HepG2 (cell line): ENCODE measurements at regions not wholly inside any gene's neighbourhood (a gene's known extent, or its start where the extent isn't known, plus 50 kb on each side); places are given as distances from the start of the nearest gene placed in this dataset.

Source experiments
- ATAC-seq: fragments of 200-7000 bp; cut with Tn5 transposase; 3 replicates; pipeline ENCODE4 v1.9.1; 2020; ENCODE audit warnings: mild to moderate bottlenecking, moderate library complexity
- BruUV-seq: library from RNA; stranded (reverse); fragments of 400-500 nt; replicated peaks from 2 replicates; lab custom pipeline; 2021; lab: Mats Ljungman, UMichigan
- CTCF ChIA-PET: fragments of 300-600 bp; formaldehyde crosslinking; extraction: SDS; loops from one replicate; lab custom pipeline; 2021; ENCODE audit warnings: low total read pairs, inconsistent platforms, low intra/inter-chr PET ratio; lab: Yijun Ruan, JAX
- POLR2A ChIA-PET: fragments of 350-600 bp; sonication (Branson Sonifier 250); formaldehyde crosslinking; loops from one replicate; lab custom pipeline; 2020; ENCODE audit warnings: antibody characterized with exemption, inconsistent platforms; lab: Yijun Ruan, JAX
- DNase-seq: peaks from one replicate; pipeline ENCODE4 v3.0.0-alpha.2; 2015; ENCODE audit warnings: low spot score
- FAIRE-seq: peaks from 3 replicates; lab custom pipeline; 2011; peaks lifted over from hg19 to GRCh38; lab: Jason Lieb, UNC
- H2AFZ ChIP-seq: one replicate; pipeline ENCODE4 v1.6.1; 2011; ENCODE audit warnings: low read length, inconsistent platforms
- H3K27ac ChIP-seq: fragments of 300-600 bp; 3 replicates; pipeline ENCODE4 v1.8.0; 2011; ENCODE audit warnings: mixed run types, mild to moderate bottlenecking, mixed read lengths, low read length, inconsistent platforms; ENCODE audit not compliant: insufficient read depth; ENCODE audit errors: extremely low read length
- H3K27me3 ChIP-seq, 2 experiments: fragments of 200-600 bp in 1 of 2; 2 replicates in 1 of 2; 3 replicates in 1 of 2; pipeline versions ENCODE4 v1.6.0 to v1.8.0; 2011; ENCODE audit warnings: low read length in 2 of 2, mild to moderate bottlenecking in 2 of 2, moderate library complexity in 2 of 2, inconsistent platforms in 1 of 2; ENCODE audit not compliant: insufficient read depth in 2 of 2, control insufficient read depth in 1 of 2
- H3K36me3 ChIP-seq, 2 experiments: fragments of 200-600 bp in 1 of 2; replicated peaks in 1 of 2; 2 replicates in 1 of 2; 3 replicates in 1 of 2; pipeline versions ENCODE4 v1.5.1 to v1.8.0; 2011; ENCODE audit warnings: low read length in 2 of 2, inconsistent platforms in 1 of 2; ENCODE audit not compliant: insufficient read depth in 2 of 2, control insufficient read depth in 1 of 2
- H3K4me1 ChIP-seq: 2 replicates; pipeline ENCODE4 v1.5.1; 2012; ENCODE audit warnings: low read length, inconsistent platforms; ENCODE audit not compliant: insufficient read depth
- H3K4me2 ChIP-seq: 2 replicates; pipeline ENCODE4 v1.6.0; 2011; ENCODE audit warnings: low read depth, low read length, inconsistent platforms
- H3K4me3 ChIP-seq, 3 experiments: fragments of 200-600 bp in 1 of 3; sonication (generic), shearing (Covaris generic) in 1 of 3; replicated peaks in 1 of 3; 2 replicates each; pipeline ENCODE4 v1.5.1; 2011 to 2016; ENCODE audit warnings: low read length in 3 of 3, inconsistent platforms in 2 of 3, low read depth in 2 of 3, mild to moderate bottlenecking in 2 of 3, control low read depth in 1 of 3, mixed read lengths in 1 of 3; ENCODE audit not compliant: insufficient read depth in 1 of 3
- H3K79me2 ChIP-seq: one replicate; pipeline ENCODE4 v1.6.1; 2011; ENCODE audit warnings: low read length, inconsistent platforms; ENCODE audit not compliant: insufficient read depth
- H3K9ac ChIP-seq: 2 replicates; pipeline ENCODE4 v1.6.0; 2011; ENCODE audit warnings: mild to moderate bottlenecking, low read depth, low read length, inconsistent platforms; ENCODE audit not compliant: insufficient read depth
- H3K9me3 ChIP-seq: 2 replicates; pipeline ENCODE4 v1.5.1; 2012; ENCODE audit warnings: mild to moderate bottlenecking, low read length
- H4K20me1 ChIP-seq: 2 replicates; pipeline ENCODE4 v1.6.0; 2011; ENCODE audit warnings: inconsistent platforms, mild to moderate bottlenecking, low read length, moderate library complexity; ENCODE audit not compliant: insufficient read depth
- ADNP ChIP-seq: sonication (generic); formaldehyde crosslinking; IDR thresholded peaks from 2 replicates; pipeline ENCODE4 v1.4.0; 2020; ENCODE audit warnings: missing genetic modification reagents
- ATM ChIP-seq: fragments of 450-650 bp; IDR thresholded peaks from 2 replicates; pipeline ENCODE4 v1.7.1; 2017; ENCODE audit warnings: mild to moderate bottlenecking, borderline replicate concordance
- CERS6 ChIP-seq: sonication (generic); formaldehyde crosslinking; IDR thresholded peaks from 2 replicates; pipeline ENCODE4 v1.5.0; 2020; ENCODE audit warnings: missing genetic modification reagents
- HMGA1 ChIP-seq: sonication (generic); formaldehyde crosslinking; conservative IDR thresholded peaks from 2 replicates; pipeline ENCODE4 v1.4.0; 2020; ENCODE audit warnings: missing genetic modification reagents
- HMGXB3 ChIP-seq: sonication (generic); formaldehyde crosslinking; IDR thresholded peaks from 2 replicates; pipeline ENCODE4 v1.4.0; 2020; ENCODE audit warnings: missing genetic modification reagents, borderline replicate concordance
- IKZF4 ChIP-seq: sonication (generic); formaldehyde crosslinking; IDR thresholded peaks from 2 replicates; pipeline ENCODE4 v1.5.1; 2020; ENCODE audit warnings: borderline replicate concordance, mild to moderate bottlenecking, low read depth, missing genetic modification reagents; ENCODE audit errors: not compliant biosample characterization
- MAFK ChIP-seq, 2 experiments: IDR thresholded peaks in 1 of 2; conservative IDR thresholded peaks in 1 of 2; 2 replicates each; pipeline ENCODE4 v1.6.1; 2011; ENCODE audit warnings: improper control_type of control experiment in 2 of 2, low read length in 2 of 2
- RBFOX2 ChIP-seq: fragments of 200-400 bp; formaldehyde crosslinking; IDR thresholded peaks from 2 replicates; pipeline ENCODE4 v1.6.1; 2017; ENCODE audit warnings: low read depth, mild to moderate bottlenecking, low read length
- RELA ChIP-seq: sonication (generic); formaldehyde crosslinking; IDR thresholded peaks from 2 replicates; pipeline ENCODE4 v1.4.0; 2020; ENCODE audit warnings: missing genetic modification reagents
- SMYD3 ChIP-seq: sonication (generic); formaldehyde crosslinking; IDR thresholded peaks from 2 replicates; pipeline ENCODE4 v1.8.1; 2023; ENCODE audit warnings: mild to moderate bottlenecking, missing genetic modification reagents
- ZBTB39 ChIP-seq: sonication (generic); formaldehyde crosslinking; IDR thresholded peaks from 2 replicates; pipeline ENCODE4 v1.5.0; 2020; ENCODE audit warnings: missing genetic modification reagents
- ZNF20 ChIP-seq: sonication (generic); formaldehyde crosslinking; IDR thresholded peaks from 2 replicates; pipeline ENCODE4 v1.4.0; 2020; ENCODE audit warnings: mild to moderate bottlenecking, moderate library complexity, missing genetic modification reagents
- ZNF260 ChIP-seq: sonication (generic); formaldehyde crosslinking; IDR thresholded peaks from 2 replicates; pipeline ENCODE4 v1.4.0; 2020; ENCODE audit warnings: missing genetic modification reagents, low read depth, mild to moderate bottlenecking, borderline replicate concordance
- ZNF614 ChIP-seq: IDR thresholded peaks from 2 replicates; pipeline ENCODE4 v1.6.1; 2018; ENCODE audit warnings: missing biosample characterization, missing genetic modification reagents, inconsistent platforms, borderline replicate concordance
- ZNF710 ChIP-seq: sonication (generic); formaldehyde crosslinking; IDR thresholded peaks from 2 replicates; pipeline ENCODE4 v1.5.0; 2020; ENCODE audit warnings: mild to moderate bottlenecking, missing genetic modification reagents, borderline replicate concordance
- ZNF720 ChIP-seq: sonication (generic); formaldehyde crosslinking; IDR thresholded peaks from 2 replicates; pipeline ENCODE4 v1.4.0; 2020; ENCODE audit warnings: missing genetic modification reagents
- ZNF75D ChIP-seq: sonication (generic); formaldehyde crosslinking; IDR thresholded peaks from 2 replicates; pipeline ENCODE4 v1.8.1; 2023; ENCODE audit warnings: missing genetic modification reagents, mild to moderate bottlenecking, borderline replicate concordance
- WGBS: methylation state at CpG from one replicate; pipeline ENCODE4 v1.1.6; 2017; ENCODE audit warnings: low lambda C conversion rate; 5-methylcytosine and 5-hydroxymethylcytosine counted together
- in situ Hi-C: cut with HindIII; loops from 2 replicates; pipeline ENCODE4 v1.10.0; 2017; ENCODE audit warnings: low pct_unique_long_range_greater_than_20kb; ENCODE audit not compliant: extremely low pct_ligation_motif_present
- intact Hi-C: fragments of 100-400 bp; cut with micrococcal nuclease; formaldehyde crosslinking; loops from one replicate; pipeline ENCODE4 v1.10.0; 2022; ENCODE audit not compliant: unreplicated experiment

GRCh38 chr3:20327889-20328288 is 141.9 kb upstream of the SGO1 start:
- Histone ChIP-seq H3K27ac (no peak overlapping the region), H3K9me3 (no peaks in the 10 kb centered on the region), H3K9ac (no peak overlapping the region), H3K4me1 (peaks cover 21% of the 10 kb centered on the region), H3K4me2 (no peak overlapping the region), H3K79me2 (no peaks in the 10 kb centered on the region), H2AFZ (no peak overlapping the region), H3K4me3 (no peak overlapping the region), H4K20me1 (no peaks in the 10 kb centered on the region), H3K27me3 (no peaks in the 10 kb centered on the region), H3K36me3 (no peaks in the 10 kb centered on the region)
- intact Hi-C loops, result no loop called here
- BruUV-seq, result no TSS peak
- DNase-seq (no peak), ATAC-seq (no peak), FAIRE-seq (no peak)
- in situ Hi-C loops, result no loop called here
- WGBS, result 35% methylated on average over 1 of the region's 1 CpG
- ChIA-PET POLR2A (no interaction called here), CTCF (no interaction called here)
- TF ChIP-seq ZNF20 (CRISPR knock-in tag) (no peak), HMGXB3 (CRISPR knock-in tag) (no peak), ADNP (no peak), CERS6 (no peak), ZNF260 (CRISPR knock-in tag) (no peak), ZNF710 (CRISPR knock-in tag) (no peak), RELA (no peak), ZBTB39 (CRISPR knock-in tag) (no peak), MAFK (conservative IDR thresholded peaks at IDR 0.05 in 1 of 2, IDR thresholded peaks at IDR 0.05 in 1 of 2; ENCODE audit: low read length in 2 of 2) (no peak), SMYD3 (CRISPR knock-in tag) (no peak), ZNF75D (no peak), RBFOX2 (no peak), HMGA1 (CRISPR knock-in tag) (no peak), ZNF720 (no peak), ATM (no peak), ZNF614 (CRISPR knock-in tag) (no peak), IKZF4 (CRISPR knock-in tag) (no peak)
